H1 (cell line): ENCODE measurements at regions not wholly inside any gene's neighbourhood (a gene's known extent, or its start where the extent isn't known, plus 50 kb on each side); places are given as distances from the start of the nearest gene placed in this dataset.

Experiments
- CEBPB ChIP-seq: IDR thresholded peaks from 2 replicates; pipeline ENCODE4 v1.6.1; 2012; ENCODE audit warnings: low read depth, low read length
- EZH2 ChIP-seq: fragments of 200-600 bp; sonication (generic); IDR thresholded peaks from 2 replicates; pipeline ENCODE4 v1.7.1; 2012; ENCODE audit warnings: low read depth, mild to moderate bottlenecking, moderate library complexity, low read length, inconsistent platforms; ENCODE audit not compliant: severe bottlenecking
- GABPA ChIP-seq: IDR thresholded peaks from 2 replicates; pipeline ENCODE4 v1.6.1; 2011; ENCODE audit warnings: mild to moderate bottlenecking, low read length, moderate library complexity, borderline replicate concordance; ENCODE audit not compliant: insufficient read depth
- HDAC6 ChIP-seq: IDR thresholded peaks from one replicate; pipeline ENCODE4 v1.7.1; 2012; ENCODE audit warnings: low read depth, mild to moderate bottlenecking, inconsistent platforms, low read length, moderate library complexity
- KDM5A ChIP-seq: fragments of 200-600 bp; IDR thresholded peaks from 2 replicates; pipeline ENCODE4 v1.7.1; 2012; ENCODE audit warnings: mild to moderate bottlenecking, low read length, inconsistent platforms, mixed read lengths
- SP2 ChIP-seq: IDR thresholded peaks from 2 replicates; pipeline ENCODE4 v1.6.1; 2012; ENCODE audit warnings: mild to moderate bottlenecking, low read length, inconsistent platforms

DNA sequence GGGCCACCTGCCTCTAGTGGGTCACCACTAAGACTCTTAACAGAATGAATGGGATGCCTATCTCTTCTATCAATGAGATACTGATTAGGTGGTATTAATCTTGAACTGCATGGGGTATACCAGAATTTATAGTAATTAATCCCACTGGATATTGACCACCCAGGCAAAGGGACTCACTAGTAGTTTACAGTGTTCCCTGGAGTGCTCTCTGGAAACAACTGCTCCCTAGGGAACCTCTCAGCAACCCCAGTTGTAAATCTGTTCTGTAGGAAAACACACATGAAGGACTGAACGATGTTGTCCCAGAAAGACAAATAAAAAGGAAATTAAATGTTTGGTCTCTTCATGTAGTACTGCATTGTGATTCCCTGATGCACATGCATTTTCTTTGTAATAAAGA, 430.5 kb downstream of the HLX start (continued):
- TF ChIP-seq SP2 (no peak), GABPA (no peak), HDAC6 (no peak), EZH2 (no peak), KDM5A (no peak), CEBPB (no peak)
- TF ChIP-seq, all 59 proteins: peak for 0
